NOMO-1 treated with DMSO at 0.1 percent for 48 hours (cell line): ENCODE measurements at regions not wholly inside any gene's neighbourhood (a gene's known extent, or its start where the extent isn't known, plus 50 kb on each side); places are given as distances from the start of the nearest gene placed in this dataset.

Experiments used
- DNase-seq: peaks from one replicate; lab custom pipeline; 2025; ENCODE audit not compliant: unreplicated experiment; lab: John Stamatoyannopoulos, UW

GRCh38 chr13:106140476-106140875 is 395.0 kb downstream of the EFNB2 start:
- no peak for DNase-seq

GRCh38 chr13:106139942-106140341 is 395.5 kb downstream of the EFNB2 start:
- no peak for DNase-seq

- no peak for DNase-seq
Observed at GRCh38 chr13:106139377-106139776, 396.1 kb downstream of the EFNB2 start.

- DNase-seq: no peak
Observed at GRCh38 chr13:106138620-106139019, 396.8 kb downstream of the EFNB2 start.

GRCh38 chr13:106133025-106133424 is 402.4 kb downstream of the EFNB2 start:
- DNase-seq: no peak

- no peak for DNase-seq
Observed at GRCh38 chr13:106132216-106132615, 403.2 kb downstream of the EFNB2 start.

- DNase-seq: no peak
Observed at GRCh38 chr13:106129993-106130392, 405.5 kb downstream of the EFNB2 start.

- DNase-seq: no peak
Observed at GRCh38 chr13:106129273-106129672, 406.2 kb downstream of the EFNB2 start.

- DNase-seq: no peak
Observed at GRCh38 chr13:106122234-106122633, 413.2 kb downstream of the EFNB2 start.

GRCh38 chr13:106121173-106121754 is 414.2 kb downstream of the EFNB2 start:
- no peak for DNase-seq

- no peak for DNase-seq
Observed at GRCh38 chr13:106118996-106119395, 416.5 kb downstream of the EFNB2 start.

- DNase-seq: no peak
Observed at GRCh38 chr13:106118050-106118449, 417.4 kb downstream of the EFNB2 start.

GRCh38 chr13:106117640-106118039 is 417.8 kb downstream of the EFNB2 start:
- no peak for DNase-seq

- no peak for DNase-seq
Observed at GRCh38 chr13:106117035-106117434, 418.4 kb downstream of the EFNB2 start.

- no peak for DNase-seq
Observed at GRCh38 chr13:106115081-106115480, 420.4 kb downstream of the EFNB2 start.

- DNase-seq: no peak
Observed at GRCh38 chr13:106113796-106114195, 421.7 kb downstream of the EFNB2 start.

- DNase-seq: no peak
Observed at GRCh38 chr13:106112191-106112590, 423.3 kb downstream of the EFNB2 start.

GRCh38 chr13:106110241-106110855 is 425.1 kb downstream of the EFNB2 start:
- DNase-seq: no peak

GRCh38 chr13:106109391-106109791 is 426.1 kb downstream of the EFNB2 start:
- DNase-seq: no peak

GRCh38 chr13:106108346-106108745 is 427.1 kb downstream of the EFNB2 start:
- DNase-seq: no peak

GRCh38 chr13:106107061-106107460 is 428.4 kb downstream of the EFNB2 start:
- no peak for DNase-seq

GRCh38 chr13:106105153-106105552 is 430.3 kb downstream of the EFNB2 start:
- DNase-seq: no peak

GRCh38 chr13:106104281-106104901 is 431.1 kb downstream of the EFNB2 start:
- DNase-seq: no peak
